GM12878 (cell line): ENCODE measurements at regions not wholly inside any gene's neighbourhood (a gene's known extent, or its start where the extent isn't known, plus 50 kb on each side); places are given as distances from the start of the nearest gene placed in this dataset.

Experiments
- CBX3 ChIP-seq: fragments of 200-600 bp; sonication (generic); IDR thresholded peaks from 2 replicates; pipeline ENCODE4 v1.6.1; 2016; ENCODE audit warnings: low read depth, borderline replicate concordance
- CHD1 ChIP-seq: IDR thresholded peaks from 2 replicates; pipeline ENCODE4 v1.6.1; 2012; ENCODE audit warnings: low read depth, low read length, improper control_type of control experiment
- ETV6 ChIP-seq, 2 experiments: fragments of 450-650 bp in 1 of 2; IDR thresholded peaks in 1 of 2; conservative IDR thresholded peaks in 1 of 2; 2 replicates each; pipeline ENCODE4 v1.6.1; 2014; ENCODE audit warnings: antibody characterized with exemption in 1 of 2, borderline replicate concordance in 1 of 2, low read depth in 1 of 2, mild to moderate bottlenecking in 1 of 2, moderate library complexity in 1 of 2
- FOXM1 ChIP-seq: IDR thresholded peaks from 2 replicates; pipeline ENCODE4 v1.6.1; 2012; ENCODE audit warnings: low read depth, mild to moderate bottlenecking, inconsistent platforms, low read length, moderate library complexity
- IKZF2 ChIP-seq, 2 experiments: fragments of 450-650 bp; IDR thresholded peaks; 2 replicates each; pipeline ENCODE4 v1.6.1; 2017; ENCODE audit warnings: mild to moderate bottlenecking in 2 of 2, moderate library complexity in 2 of 2
- JUND ChIP-seq: IDR thresholded peaks from 2 replicates; pipeline ENCODE4 v1.6.1; 2012; ENCODE audit warnings: low read depth, mild to moderate bottlenecking, low read length, improper control_type of control experiment, moderate library complexity
- KDM1A ChIP-seq: fragments of 200-600 bp; sonication (generic); IDR thresholded peaks from 2 replicates; pipeline ENCODE4 v1.6.1; 2016; ENCODE audit warnings: borderline replicate concordance
- KLF5 ChIP-seq: fragments of 450-650 bp; IDR thresholded peaks from 2 replicates; pipeline ENCODE4 v1.6.1; 2014; ENCODE audit warnings: mild to moderate bottlenecking; ENCODE audit not compliant: partially characterized antibody
- MEF2B ChIP-seq: fragments of 450-650 bp; IDR thresholded peaks from 2 replicates; pipeline ENCODE4 v1.6.1; 2018; ENCODE audit warnings: mild to moderate bottlenecking, moderate library complexity; ENCODE audit not compliant: partially characterized antibody, poor library complexity, severe bottlenecking
- NFYA ChIP-seq: IDR thresholded peaks from 2 replicates; pipeline ENCODE4 v1.6.1; 2011; ENCODE audit warnings: low read depth, mild to moderate bottlenecking, low read length, improper control_type of control experiment, borderline replicate concordance
- POLR2A ChIP-seq: IDR thresholded peaks from 2 replicates; pipeline ENCODE4 v1.6.1; 2011; ENCODE audit warnings: low read depth, mild to moderate bottlenecking, low read length
- RAD51 ChIP-seq: fragments of 450-650 bp; IDR thresholded peaks from 2 replicates; pipeline ENCODE4 v1.6.1; 2016; ENCODE audit warnings: moderate library complexity, mild to moderate bottlenecking, inconsistent platforms
- RELB ChIP-seq: fragments of 450-650 bp; IDR thresholded peaks from 2 replicates; pipeline ENCODE4 v1.6.1; 2017; ENCODE audit warnings: low read depth, mild to moderate bottlenecking, moderate library complexity
- SIX5 ChIP-seq: IDR thresholded peaks from 2 replicates; pipeline ENCODE4 v1.6.1; 2011; ENCODE audit warnings: mild to moderate bottlenecking, low read depth, low read length, moderate library complexity; ENCODE audit not compliant: severe bottlenecking
- SMARCA5 ChIP-seq: fragments of 450-650 bp; IDR thresholded peaks from 2 replicates; pipeline ENCODE4 v1.6.1; 2017; ENCODE audit warnings: mild to moderate bottlenecking
- SP1 ChIP-seq: IDR thresholded peaks from one replicate; pipeline ENCODE4 v1.6.1; 2011; ENCODE audit warnings: low read depth, low read length
- TCF3 ChIP-seq: IDR thresholded peaks from 2 replicates; pipeline ENCODE4 v1.6.1; 2012; ENCODE audit warnings: low read depth, mild to moderate bottlenecking, low read length, borderline replicate concordance; ENCODE audit not compliant: insufficient read depth
- USF2 ChIP-seq: IDR thresholded peaks from 2 replicates; pipeline ENCODE4 v1.6.1; 2011; ENCODE audit warnings: low read depth, low read length, improper control_type of control experiment, borderline replicate concordance
- TF ChIP-seq, protein P1 (sequence below): IDR thresholded peaks from 2 replicates; pipeline ENCODE4 v1.6.1; 2012; ENCODE audit warnings: improper control_type of control experiment, low read depth, low read length; ENCODE audit not compliant: insufficient replicate concordance
- TF ChIP-seq, protein P2 (sequence below): IDR thresholded peaks from 2 replicates; pipeline ENCODE4 v1.6.1; 2011; ENCODE audit warnings: mild to moderate bottlenecking, low read depth, low read length, moderate library complexity; ENCODE audit not compliant: insufficient replicate concordance
- TF ChIP-seq, protein P3 (sequence below): IDR thresholded peaks from 2 replicates; pipeline ENCODE4 v1.6.1; 2012; ENCODE audit warnings: low read depth, low read length, improper control_type of control experiment

- TF ChIP-seq RELB (peak; percentile 58; the same call in 1 of the 2 replicates), NFYA (no peak), JUND (no peak), RAD51 (no peak), IKZF2 (IDR thresholded peaks at IDR 0.05) (peak; percentile 63 to 72; a peak in 2 of 4 replicates), ETV6 (conservative IDR thresholded peaks at IDR 0.05 in 1 of 2, IDR thresholded peaks at IDR 0.05 in 1 of 2; ENCODE audit: borderline replicate concordance in 1 of 2, low read depth in 1 of 2) (no peak), FOXM1 (no peak), KLF5 (no peak), SIX5 (no peak), POLR2A (no peak), SMARCA5 (no peak), MEF2B (no peak), SP1 (no peak), KDM1A (no peak), CHD1 (no peak), USF2 (no peak), CBX3 (no peak), TCF3 (no peak)
- TF ChIP-seq, protein P1, sequence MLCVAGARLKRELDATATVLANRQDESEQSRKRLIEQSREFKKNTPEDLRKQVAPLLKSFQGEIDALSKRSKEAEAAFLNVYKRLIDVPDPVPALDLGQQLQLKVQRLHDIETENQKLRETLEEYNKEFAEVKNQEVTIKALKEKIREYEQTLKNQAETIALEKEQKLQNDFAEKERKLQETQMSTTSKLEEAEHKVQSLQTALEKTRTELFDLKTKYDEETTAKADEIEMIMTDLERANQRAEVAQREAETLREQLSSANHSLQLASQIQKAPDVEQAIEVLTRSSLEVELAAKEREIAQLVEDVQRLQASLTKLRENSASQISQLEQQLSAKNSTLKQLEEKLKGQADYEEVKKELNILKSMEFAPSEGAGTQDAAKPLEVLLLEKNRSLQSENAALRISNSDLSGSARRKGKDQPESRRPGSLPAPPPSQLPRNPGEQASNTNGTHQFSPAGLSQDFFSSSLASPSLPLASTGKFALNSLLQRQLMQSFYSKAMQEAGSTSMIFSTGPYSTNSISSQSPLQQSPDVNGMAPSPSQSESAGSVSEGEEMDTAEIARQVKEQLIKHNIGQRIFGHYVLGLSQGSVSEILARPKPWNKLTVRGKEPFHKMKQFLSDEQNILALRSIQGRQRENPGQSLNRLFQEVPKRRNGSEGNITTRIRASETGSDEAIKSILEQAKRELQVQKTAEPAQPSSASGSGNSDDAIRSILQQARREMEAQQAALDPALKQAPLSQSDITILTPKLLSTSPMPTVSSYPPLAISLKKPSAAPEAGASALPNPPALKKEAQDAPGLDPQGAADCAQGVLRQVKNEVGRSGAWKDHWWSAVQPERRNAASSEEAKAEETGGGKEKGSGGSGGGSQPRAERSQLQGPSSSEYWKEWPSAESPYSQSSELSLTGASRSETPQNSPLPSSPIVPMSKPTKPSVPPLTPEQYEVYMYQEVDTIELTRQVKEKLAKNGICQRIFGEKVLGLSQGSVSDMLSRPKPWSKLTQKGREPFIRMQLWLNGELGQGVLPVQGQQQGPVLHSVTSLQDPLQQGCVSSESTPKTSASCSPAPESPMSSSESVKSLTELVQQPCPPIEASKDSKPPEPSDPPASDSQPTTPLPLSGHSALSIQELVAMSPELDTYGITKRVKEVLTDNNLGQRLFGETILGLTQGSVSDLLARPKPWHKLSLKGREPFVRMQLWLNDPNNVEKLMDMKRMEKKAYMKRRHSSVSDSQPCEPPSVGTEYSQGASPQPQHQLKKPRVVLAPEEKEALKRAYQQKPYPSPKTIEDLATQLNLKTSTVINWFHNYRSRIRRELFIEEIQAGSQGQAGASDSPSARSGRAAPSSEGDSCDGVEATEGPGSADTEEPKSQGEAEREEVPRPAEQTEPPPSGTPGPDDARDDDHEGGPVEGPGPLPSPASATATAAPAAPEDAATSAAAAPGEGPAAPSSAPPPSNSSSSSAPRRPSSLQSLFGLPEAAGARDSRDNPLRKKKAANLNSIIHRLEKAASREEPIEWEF, result no peak
- TF ChIP-seq, protein P2, sequence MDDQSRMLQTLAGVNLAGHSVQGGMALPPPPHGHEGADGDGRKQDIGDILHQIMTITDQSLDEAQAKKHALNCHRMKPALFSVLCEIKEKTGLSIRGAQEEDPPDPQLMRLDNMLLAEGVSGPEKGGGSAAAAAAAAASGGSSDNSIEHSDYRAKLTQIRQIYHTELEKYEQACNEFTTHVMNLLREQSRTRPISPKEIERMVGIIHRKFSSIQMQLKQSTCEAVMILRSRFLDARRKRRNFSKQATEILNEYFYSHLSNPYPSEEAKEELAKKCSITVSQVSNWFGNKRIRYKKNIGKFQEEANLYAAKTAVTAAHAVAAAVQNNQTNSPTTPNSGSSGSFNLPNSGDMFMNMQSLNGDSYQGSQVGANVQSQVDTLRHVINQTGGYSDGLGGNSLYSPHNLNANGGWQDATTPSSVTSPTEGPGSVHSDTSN, result no peak
- TF ChIP-seq, protein P3, sequence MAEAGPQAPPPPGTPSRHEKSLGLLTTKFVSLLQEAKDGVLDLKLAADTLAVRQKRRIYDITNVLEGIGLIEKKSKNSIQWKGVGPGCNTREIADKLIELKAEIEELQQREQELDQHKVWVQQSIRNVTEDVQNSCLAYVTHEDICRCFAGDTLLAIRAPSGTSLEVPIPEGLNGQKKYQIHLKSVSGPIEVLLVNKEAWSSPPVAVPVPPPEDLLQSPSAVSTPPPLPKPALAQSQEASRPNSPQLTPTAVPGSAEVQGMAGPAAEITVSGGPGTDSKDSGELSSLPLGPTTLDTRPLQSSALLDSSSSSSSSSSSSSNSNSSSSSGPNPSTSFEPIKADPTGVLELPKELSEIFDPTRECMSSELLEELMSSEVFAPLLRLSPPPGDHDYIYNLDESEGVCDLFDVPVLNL, result no peak
Observed at GRCh38 chr4:23068287-23068686, 375.6 kb downstream of the GBA3 start (continued).
